Smooth muscle cell (in vitro differentiated cells): ENCODE measurements at regions not wholly inside any gene's neighbourhood (a gene's known extent, or its start where the extent isn't known, plus 50 kb on each side); places are given as distances from the start of the nearest gene placed in this dataset.

ENCODE experiments used
- DNase-seq: peaks from one replicate; lab custom pipeline; 2025; ENCODE audit not compliant: unreplicated experiment; lab: John Stamatoyannopoulos, UW
- H2AFZ ChIP-seq: fragments of 200-600 bp; sonication (generic); 2 replicates; pipeline ENCODE4 v1.6.0; 2016; ENCODE audit warnings: antibody characterized with exemption, low read depth, mild to moderate bottlenecking
- H3F3A ChIP-seq: fragments of 200-600 bp; sonication (generic); 2 replicates; pipeline ENCODE4 v1.6.0; 2017; ENCODE audit warnings: antibody characterized with exemption, low read depth
- H3K27ac ChIP-seq: fragments of 200-600 bp; sonication (generic); 2 replicates; pipeline ENCODE4 v1.5.1; 2016; ENCODE audit warnings: low read depth, mild to moderate bottlenecking
- H3K27me3 ChIP-seq: fragments of 200-600 bp; sonication (generic); 2 replicates; pipeline ENCODE4 v1.6.1; 2016; ENCODE audit warnings: low read depth, mild to moderate bottlenecking
- H3K36me3 ChIP-seq: fragments of 200-600 bp; sonication (generic); 2 replicates; pipeline ENCODE4 v1.5.1; 2016; ENCODE audit warnings: low read depth
- H3K4me1 ChIP-seq: fragments of 200-600 bp; sonication (generic); 2 replicates; pipeline ENCODE4 v1.5.1; 2016; ENCODE audit warnings: low read depth
- H3K4me2 ChIP-seq: fragments of 200-600 bp; sonication (generic); 2 replicates; pipeline ENCODE4 v1.6.0; 2016; ENCODE audit warnings: mild to moderate bottlenecking
- H3K4me3 ChIP-seq: fragments of 200-600 bp; sonication (generic); 2 replicates; pipeline ENCODE4 v1.5.1; 2016; ENCODE audit warnings: mild to moderate bottlenecking
- H3K79me2 ChIP-seq: fragments of 200-600 bp; sonication (generic); 2 replicates; pipeline ENCODE4 v1.6.0; 2016; ENCODE audit warnings: low read depth, mild to moderate bottlenecking
- H3K9ac ChIP-seq: fragments of 200-600 bp; sonication (generic); 2 replicates; pipeline ENCODE4 v1.6.0; 2016; ENCODE audit warnings: low read depth
- H3K9me3 ChIP-seq: fragments of 200-600 bp; sonication (generic); replicated peaks from 2 replicates; pipeline ENCODE4 v1.5.1; 2016; ENCODE audit warnings: low read depth
- H4K20me1 ChIP-seq: fragments of 200-600 bp; sonication (generic); 2 replicates; pipeline ENCODE4 v1.6.0; 2016; ENCODE audit warnings: low read depth
- CTCF ChIP-seq: fragments of 200-600 bp; sonication (generic); IDR thresholded peaks from 2 replicates; pipeline ENCODE4 v1.5.1; 2017; ENCODE audit warnings: borderline replicate concordance, mild to moderate bottlenecking, antibody characterized with exemption; ENCODE audit not compliant: insufficient read depth, poor library complexity, severe bottlenecking
- WGBS: methylation state at CpG from one replicate; pipeline ENCODE4 v1.1.7; 2016; ENCODE audit warnings: low lambda C conversion rate; 5-methylcytosine and 5-hydroxymethylcytosine counted together

GRCh38 chr5:136605638-136606037 is 240.3 kb upstream of the TRPC7 start:
- no peaks in the 10 kb centered on the region for H3K4me1 ChIP-seq
- H3K27me3 ChIP-seq, result no peaks in the 10 kb centered on the region
- no peaks in the 10 kb centered on the region for H3K79me2 ChIP-seq
- H3F3A ChIP-seq, result no peaks in the 10 kb centered on the region
- no peaks in the 10 kb centered on the region for H4K20me1 ChIP-seq
- H2AFZ ChIP-seq, result no peak overlapping the region
- H3K9me3 ChIP-seq, result no peaks in the 10 kb centered on the region
- 94% methylated on average over 1 of the region's 1 CpG for WGBS
- H3K27ac ChIP-seq, result no peak overlapping the region
- H3K36me3 ChIP-seq, result no peaks in the 10 kb centered on the region
- no peak overlapping the region for H3K4me2 ChIP-seq
- no peak for TF ChIP-seq CTCF
- no peak overlapping the region for H3K9ac ChIP-seq
- DNase-seq, result no peak
- H3K4me3 ChIP-seq, result no peak overlapping the region

GRCh38 chr5:136600306-136600705 is 235.0 kb upstream of the TRPC7 start:
- Histone ChIP-seq H2AFZ (no peak overlapping the region), H3K9me3 (no peaks in the 10 kb centered on the region), H3K4me2 (no peak overlapping the region), H4K20me1 (no peaks in the 10 kb centered on the region), H3K4me3 (no peak overlapping the region), H3K36me3 (no peaks in the 10 kb centered on the region), H3K4me1 (no peaks in the 10 kb centered on the region), H3K9ac (no peak overlapping the region), H3K27ac (no peak overlapping the region), H3K79me2 (no peaks in the 10 kb centered on the region), H3K27me3 (no peaks in the 10 kb centered on the region), H3F3A (peaks cover 6% of the 10 kb centered on the region)
- no peak for TF ChIP-seq CTCF
- DNase-seq, result no peak
- WGBS, result 100% methylated on average over 1 of the region's 1 CpG

- Histone ChIP-seq H3K9me3 (no peaks in the 10 kb centered on the region), H2AFZ (no peak overlapping the region), H3K4me2 (no peak overlapping the region), H3K36me3 (no peaks in the 10 kb centered on the region), H3K27ac (no peak overlapping the region), H3K4me3 (no peak overlapping the region), H3F3A (peaks cover 6% of the 10 kb centered on the region), H3K27me3 (no peaks in the 10 kb centered on the region), H3K79me2 (no peaks in the 10 kb centered on the region), H4K20me1 (no peaks in the 10 kb centered on the region), H3K9ac (no peak overlapping the region), H3K4me1 (no peaks in the 10 kb centered on the region)
- TF ChIP-seq CTCF, result no peak
- 85% methylated on average over 3 of the region's 3 CpGs for WGBS
- DNase-seq, result no peak
These were observed 233.6 kb upstream of the TRPC7 start for GRCh38 chr5:136598802-136599404.

GRCh38 chr5:136594416-136594815 is 229.1 kb upstream of the TRPC7 start:
- WGBS, result 79% methylated on average over 2 of the region's 2 CpGs
- Histone ChIP-seq H3K79me2 (no peaks in the 10 kb centered on the region), H3K4me2 (no peak overlapping the region), H3K9me3 (no peaks in the 10 kb centered on the region), H3K27ac (no peak overlapping the region), H3K36me3 (no peaks in the 10 kb centered on the region), H3K27me3 (no peaks in the 10 kb centered on the region), H2AFZ (no peak overlapping the region), H3K9ac (no peak overlapping the region), H4K20me1 (no peaks in the 10 kb centered on the region), H3K4me3 (no peak overlapping the region), H3K4me1 (no peaks in the 10 kb centered on the region), H3F3A (peaks cover 6% of the 10 kb centered on the region)
- TF ChIP-seq CTCF, result no peak
- DNase-seq, result no peak
